Heart left ventricle (tissue), 16 donors: ENCODE measurements at regions not wholly inside any gene's neighbourhood (a gene's known extent, or its start where the extent isn't known, plus 50 kb on each side); places are given as distances from the start of the nearest gene placed in this dataset.

ENCODE experiments used
- ATAC-seq, 4 donors: fragments of 200-7000 bp; cut with Tn5 transposase; one replicate each; pipeline ENCODE4 v1.9.1; 2020 to 2022; ENCODE audit warnings: moderate library complexity in 4 of 4, mild to moderate bottlenecking in 3 of 4, moderate number of reproducible peaks in 1 of 4
- DNase-seq, 5 donors: peaks; one replicate each; pipeline ENCODE4 v3.0.0-alpha.2; 2020
- H3K27ac ChIP-seq, 12 donors: fragments of 200-600 bp; sonication (generic) in 4 of 12; one replicate each; pipeline versions ENCODE4 v1.5.0 to v1.8.0; 2016 to 2022; ENCODE audit warnings: mild to moderate bottlenecking in 2 of 12
- H3K27me3 ChIP-seq, 9 donors: fragments of 200-600 bp; sonication (generic) in 2 of 9; one replicate each; pipeline versions ENCODE4 v1.5.1 to v1.8.0; 2016 to 2022; ENCODE audit warnings: mild to moderate bottlenecking in 3 of 9
- H3K36me3 ChIP-seq, 9 donors: fragments of 200-600 bp; sonication (generic) in 2 of 9; one replicate each; pipeline versions ENCODE4 v1.5.0 to v1.8.0; 2018 to 2022; ENCODE audit warnings: mild to moderate bottlenecking in 2 of 9
- H3K4me1 ChIP-seq, 12 donors: fragments of 200-600 bp; sonication (generic) in 4 of 12; one replicate each; pipeline versions ENCODE4 v1.5.0 to v1.8.0; 2016 to 2022; ENCODE audit warnings: mild to moderate bottlenecking in 3 of 12
- H3K4me3 ChIP-seq, 12 donors: fragments of 200-600 bp; sonication (generic) in 4 of 12; one replicate each; pipeline versions ENCODE4 v1.5.0 to v1.8.0; 2017 to 2022; ENCODE audit warnings: mild to moderate bottlenecking in 9 of 12, moderate library complexity in 4 of 12
- H3K9me3 ChIP-seq, 12 donors: fragments of 200-600 bp; sonication (generic) in 4 of 12; one replicate each; pipeline versions ENCODE4 v1.5.0 to v1.8.0; 2016 to 2022; ENCODE audit warnings: mild to moderate bottlenecking in 1 of 12
- CTCF ChIP-seq, 12 donors: fragments of 200-600 bp; sonication (generic) in 4 of 12; IDR thresholded peaks; one replicate each; pipeline versions ENCODE4 v1.5.0 to v1.8.0; 2018 to 2022; ENCODE audit warnings: antibody characterized with exemption in 12 of 12, mild to moderate bottlenecking in 5 of 12
- POLR2A ChIP-seq, 2 donors: fragments of 450-650 bp; IDR thresholded peaks; one replicate each; pipeline ENCODE4 v1.6.1; 2017; ENCODE audit warnings: antibody characterized with exemption in 2 of 2, mild to moderate bottlenecking in 2 of 2, moderate library complexity in 2 of 2
- WGBS, 4 donors: extraction: QIAGEN DNeasy Blood & Tissue Kit in 2 of 4; methylation state at CpG; one replicate each; pipeline versions ENCODE4 v1.1.5 to v1.1.7; 2013 to 2018; 5-methylcytosine and 5-hydroxymethylcytosine counted together
- intact Hi-C, 10 donors: fragments of 100-400 bp; cut with DNase I; formaldehyde crosslinking; loops; one replicate each; pipeline versions ENCODE4 v1.11.1 to v1.14.2; 2022
- donor health status: ischemic (EF 13 %, LVEDD 7.1; RV severe dilation, severe dysfunction).
- donor health status: healthy with polysubstance abuse.
- donor health status: DM: no; HTN: yes; CAD: no.
- donor health status: DM: no; HTN: no; CAD: no.
- donor health status: ischemic (EF 25% LVEDD 6.9; RV normal size, moderate dysfunction).
- donor health status: ischemic (EF 25% LVEDD 5.7; RV mildly dilated, moderate dysfunction).
- donor health status: healthy.
- donor health status: DM: yes; HTN: yes; CAD: no.
- donor health status: ischemic (EF 35%, LVEDD 5.7; RV mildly dilated, moderate dysfunction).
- donor health status: nonischemic (EF 11% LVEDD 7.7; RV severe dilation, severe dysfunction).
- donor health status: DM: yes; HTN: yes; CAD: no.
- donor health status: PGD.
- donor health status: ischemic (EF 29% LVEDD 5.4; RV normal size, mild dysfunction).
- donor health status: nonischemic (EF 23%, LVEDD 6.1; RV moderate dilation, normal function).

GRCh38 chr3:64974401-64974800 lies 286.6 kb upstream of the ADAMTS9 start:
- 84 to 92% (median 89%) methylated on average over 5 of the region's 5 CpGs for WGBS, 4 donors

DNA sequence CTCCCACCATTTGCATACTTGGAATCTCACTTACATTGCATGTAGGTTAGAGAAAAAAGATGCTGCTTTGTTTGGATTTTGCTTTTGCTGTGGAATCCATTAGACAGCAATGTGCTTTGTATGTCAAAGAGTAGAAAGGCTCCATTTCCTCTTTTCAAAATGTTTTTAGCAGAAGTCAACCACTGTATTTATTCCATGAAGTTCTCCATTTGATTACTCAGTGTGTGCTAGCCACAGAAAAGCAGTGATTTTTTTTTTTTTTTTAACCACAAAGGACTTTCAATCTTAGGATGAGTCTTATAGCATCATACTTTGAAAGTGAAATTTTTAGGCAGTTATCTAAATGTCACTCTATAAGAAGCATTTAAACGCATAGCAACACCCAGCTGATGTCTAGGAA lies 285.0 kb upstream of the ADAMTS9 start:
- no peak overlapping the region for H3K27ac ChIP-seq
- TF ChIP-seq CTCF (IDR thresholded peaks at IDR 0.05) (no peak), POLR2A (IDR thresholded peaks at IDR 0.05) (no peak)
- H3K36me3 ChIP-seq, result no peaks in the 10 kb centered on the region
- H3K27me3 ChIP-seq, result no peaks in the 10 kb centered on the region
- H3K9me3 ChIP-seq, result peaks cover 0 to 11% (median 0%) of the 10 kb centered on the region in 12 donors
- peaks cover 0 to 14% (median 2%) of the 10 kb centered on the region in 12 donors for H3K4me1 ChIP-seq
- WGBS, 4 donors, result 70 to 86% (median 76%) methylated on average over 1 of the region's 1 CpG
- H3K4me3 ChIP-seq, result no peak overlapping the region
- no peak for DNase-seq
- intact Hi-C loops, result no loop called here
- ATAC-seq, result no peak

More at GRCh38 chr3:64974401-64974800, 286.6 kb upstream of the ADAMTS9 start:
- H3K4me1 ChIP-seq, result peaks cover 0 to 14% (median 2%) of the 10 kb centered on the region in 12 donors
- TF ChIP-seq POLR2A (IDR thresholded peaks at IDR 0.05) (no peak), CTCF (IDR thresholded peaks at IDR 0.05) (no peak)
- H3K27me3 ChIP-seq, result no peaks in the 10 kb centered on the region
- H3K4me3 ChIP-seq, result no peak overlapping the region
- H3K36me3 ChIP-seq, result no peaks in the 10 kb centered on the region
- H3K27ac ChIP-seq, result no peak overlapping the region
- ATAC-seq, result no peak
- no peaks in the 10 kb centered on the region for H3K9me3 ChIP-seq
- intact Hi-C loops, result no loop called here
- DNase-seq, result no peak

DNA sequence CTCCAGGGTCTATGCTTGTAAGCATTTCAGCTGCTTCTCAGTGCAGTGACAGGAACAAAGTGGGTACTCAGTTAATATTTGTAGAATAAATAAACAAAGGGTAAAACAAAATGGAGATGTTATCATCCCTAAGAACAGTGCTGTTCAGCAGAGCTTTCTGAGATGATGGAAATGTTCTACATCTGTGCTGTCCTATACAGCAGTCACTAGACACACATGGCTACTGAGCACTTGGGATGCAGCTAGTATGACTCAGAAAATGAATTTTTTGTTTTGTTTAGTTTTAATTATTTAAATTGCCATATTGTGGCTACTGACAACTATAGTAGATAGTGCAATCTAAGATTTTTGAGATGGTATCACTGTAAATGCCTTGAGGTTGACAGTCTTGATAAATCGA lies 283.8 kb upstream of the ADAMTS9 start:
- 32 to 93% (median 66%) methylated on average over 1 of the region's 1 CpG for WGBS, 4 donors

GRCh38 chr3:64970634-64971033 lies 282.8 kb upstream of the ADAMTS9 start:
- peaks cover 0 to 13% (median 0%) of the 10 kb centered on the region in 12 donors for H3K9me3 ChIP-seq
- no peak overlapping the region for H3K4me3 ChIP-seq
- ATAC-seq, result no peak
- intact Hi-C loops, result no loop called here
- WGBS, 4 donors, result 82 to 95% (median 92%) methylated on average over 3 of the region's 3 CpGs
- DNase-seq, result no peak
- peaks cover 0 to 9% (median 0%) of the 10 kb centered on the region in 12 donors for H3K4me1 ChIP-seq
- no peak overlapping the region for H3K27ac ChIP-seq
- TF ChIP-seq CTCF (IDR thresholded peaks at IDR 0.05), result no peak
- no peaks in the 10 kb centered on the region for H3K36me3 ChIP-seq
- H3K27me3 ChIP-seq, result no peaks in the 10 kb centered on the region

More for the DNA sequence above, 283.8 kb upstream of the ADAMTS9 start:
- Histone ChIP-seq H3K4me3 (no peak overlapping the region), H3K4me1 (peaks cover 0 to 9% (median 0%) of the 10 kb centered on the region in 12 donors), H3K27me3 (no peaks in the 10 kb centered on the region), H3K27ac (no peak overlapping the region), H3K9me3 (peaks cover 0 to 13% (median 0%) of the 10 kb centered on the region in 12 donors), H3K36me3 (no peaks in the 10 kb centered on the region)
- DNase-seq (no peak), ATAC-seq (no peak)
- TF ChIP-seq POLR2A (IDR thresholded peaks at IDR 0.05) (no peak), CTCF (IDR thresholded peaks at IDR 0.05) (no peak)
- intact Hi-C loops, result no loop called here
